ENCODE measurements at regions not wholly inside any gene's neighbourhood (a gene's known extent, or its start where the extent isn't known, plus 50 kb on each side); places are given as distances from the start of the nearest gene placed in this dataset.

DNA sequence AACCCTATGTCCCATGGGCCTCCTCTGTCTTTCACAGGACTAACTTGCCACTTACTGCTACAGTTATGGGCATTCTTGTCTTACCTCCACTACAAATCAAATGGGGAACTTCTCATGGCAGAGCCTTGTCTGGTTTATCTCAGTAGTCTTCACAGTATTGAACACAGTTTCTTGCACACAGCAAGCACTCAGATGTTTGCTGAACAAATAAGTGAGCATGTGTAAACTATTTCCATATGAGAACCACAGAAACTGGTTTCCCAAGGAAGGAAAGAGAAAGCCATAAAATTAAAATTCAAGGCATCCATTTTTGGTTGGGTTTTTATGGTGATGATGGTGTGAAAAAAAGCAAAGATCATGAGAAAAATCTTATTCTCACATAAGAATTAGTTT lies 189.2 kb downstream of the MEX3B start:
- H3K79me1 ChIP-seq (ENCODE audit: insufficient read depth, low read depth, low read length, poor library complexity, severe bottlenecking): no peaks in the 10 kb centered on the region
- H3K4me1 ChIP-seq (ENCODE audit: insufficient read depth, low read length): no peaks in the 10 kb centered on the region
- H4K20me1 ChIP-seq (ENCODE audit: control insufficient read depth, insufficient read depth, insufficient read length): no peaks in the 10 kb centered on the region
- no peak overlapping the region for H3K4me2 ChIP-seq (ENCODE audit: insufficient read depth, insufficient read length, low read length)
- H2BK12ac ChIP-seq (ENCODE audit: insufficient read length, low read depth, low read length): no peak overlapping the region
- Mint-ChIP-seq H3K27me3 (ENCODE audit: low read depth) (no peaks in the 10 kb centered on the region), H3K9me3 (no peaks in the 10 kb centered on the region), H3K27ac (no peak overlapping the region), H3K4me1 (no peaks in the 10 kb centered on the region), H3K4me3 (no peak overlapping the region), H3K36me3 (ENCODE audit: insufficient read depth in 1 of 3, low read depth in 3 of 3) (peaks cover 0 to 23% (median 0%) of the 10 kb centered on the region in 3 experiments; a peak in 3 of 7 replicates)
- H4K91ac ChIP-seq (ENCODE audit: insufficient read length, low read depth, low read length): no peak overlapping the region
- no peak overlapping the region for H3K14ac ChIP-seq (ENCODE audit: insufficient read depth, low read length)
- no peak overlapping the region for H3K9ac ChIP-seq (ENCODE audit: extremely low read depth, insufficient read length, low read length)
- no peak overlapping the region for H3K56ac ChIP-seq (ENCODE audit: insufficient read length, low read depth, low read length)
- DNase-seq: no peak
- H2BK120ac ChIP-seq (ENCODE audit: low read depth, low read length, poor library complexity, severe bottlenecking): no peak overlapping the region
- H3K27ac ChIP-seq (ENCODE audit: insufficient read length, low read depth, low read length): no peak overlapping the region
- no peak overlapping the region for H2AFZ ChIP-seq (ENCODE audit: low read length)
- no peak overlapping the region for H2BK5ac ChIP-seq (ENCODE audit: insufficient read length, low read length)
- H2BK15ac ChIP-seq (ENCODE audit: low read depth, low read length): no peak overlapping the region
- H4K8ac ChIP-seq (replicated peaks; ENCODE audit: insufficient read length, low read depth, low read length): no peak overlapping the region
- H2BK20ac ChIP-seq (ENCODE audit: low read depth, low read length, poor library complexity, severe bottlenecking): no peak overlapping the region
- no peak overlapping the region for H3K18ac ChIP-seq (ENCODE audit: insufficient read length, low read depth, low read length)
- no peaks in the 10 kb centered on the region for H3K9me3 ChIP-seq (ENCODE audit: control insufficient read depth, low read depth, low read length)
- no peak overlapping the region for H4K5ac ChIP-seq (ENCODE audit: insufficient read length, low read depth, low read length)
- H3K4ac ChIP-seq (ENCODE audit: low read depth, low read length): no peak overlapping the region
- TF ChIP-seq, protein P1, sequence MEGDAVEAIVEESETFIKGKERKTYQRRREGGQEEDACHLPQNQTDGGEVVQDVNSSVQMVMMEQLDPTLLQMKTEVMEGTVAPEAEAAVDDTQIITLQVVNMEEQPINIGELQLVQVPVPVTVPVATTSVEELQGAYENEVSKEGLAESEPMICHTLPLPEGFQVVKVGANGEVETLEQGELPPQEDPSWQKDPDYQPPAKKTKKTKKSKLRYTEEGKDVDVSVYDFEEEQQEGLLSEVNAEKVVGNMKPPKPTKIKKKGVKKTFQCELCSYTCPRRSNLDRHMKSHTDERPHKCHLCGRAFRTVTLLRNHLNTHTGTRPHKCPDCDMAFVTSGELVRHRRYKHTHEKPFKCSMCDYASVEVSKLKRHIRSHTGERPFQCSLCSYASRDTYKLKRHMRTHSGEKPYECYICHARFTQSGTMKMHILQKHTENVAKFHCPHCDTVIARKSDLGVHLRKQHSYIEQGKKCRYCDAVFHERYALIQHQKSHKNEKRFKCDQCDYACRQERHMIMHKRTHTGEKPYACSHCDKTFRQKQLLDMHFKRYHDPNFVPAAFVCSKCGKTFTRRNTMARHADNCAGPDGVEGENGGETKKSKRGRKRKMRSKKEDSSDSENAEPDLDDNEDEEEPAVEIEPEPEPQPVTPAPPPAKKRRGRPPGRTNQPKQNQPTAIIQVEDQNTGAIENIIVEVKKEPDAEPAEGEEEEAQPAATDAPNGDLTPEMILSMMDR (conservative IDR thresholded peaks at IDR 0.05): no peak
- no peaks in the 10 kb centered on the region for H3K79me2 ChIP-seq (ENCODE audit: insufficient read depth, low read length)
- H3T11ph ChIP-seq (ENCODE audit: low read length): no peak overlapping the region
- H3K27me3 ChIP-seq (ENCODE audit: insufficient read depth, low read length): no peaks in the 10 kb centered on the region
- H3K23ac ChIP-seq (ENCODE audit: insufficient read length, low read depth, low read length): no peak overlapping the region
- no peaks in the 10 kb centered on the region for H3K23me2 ChIP-seq (ENCODE audit: insufficient read length, low read depth, low read length, poor library complexity, severe bottlenecking)
- H2AK5ac ChIP-seq (ENCODE audit: insufficient read length, low read length): no peak overlapping the region

All from H9 (cell line).